M059J (cell line): ENCODE measurements at regions not wholly inside any gene's neighbourhood (a gene's known extent, or its start where the extent isn't known, plus 50 kb on each side); places are given as distances from the start of the nearest gene placed in this dataset.
"Not testable (repeated sequence)": the region's sequence is repeated elsewhere in the genome, so short reads cannot be mapped to it uniquely, and the experiment has no call there.

Source experiments
- DNase-seq: peaks from one replicate; pipeline ENCODE4 v3.0.0-alpha.2; 2012; ENCODE audit warnings: low read depth

DNA sequence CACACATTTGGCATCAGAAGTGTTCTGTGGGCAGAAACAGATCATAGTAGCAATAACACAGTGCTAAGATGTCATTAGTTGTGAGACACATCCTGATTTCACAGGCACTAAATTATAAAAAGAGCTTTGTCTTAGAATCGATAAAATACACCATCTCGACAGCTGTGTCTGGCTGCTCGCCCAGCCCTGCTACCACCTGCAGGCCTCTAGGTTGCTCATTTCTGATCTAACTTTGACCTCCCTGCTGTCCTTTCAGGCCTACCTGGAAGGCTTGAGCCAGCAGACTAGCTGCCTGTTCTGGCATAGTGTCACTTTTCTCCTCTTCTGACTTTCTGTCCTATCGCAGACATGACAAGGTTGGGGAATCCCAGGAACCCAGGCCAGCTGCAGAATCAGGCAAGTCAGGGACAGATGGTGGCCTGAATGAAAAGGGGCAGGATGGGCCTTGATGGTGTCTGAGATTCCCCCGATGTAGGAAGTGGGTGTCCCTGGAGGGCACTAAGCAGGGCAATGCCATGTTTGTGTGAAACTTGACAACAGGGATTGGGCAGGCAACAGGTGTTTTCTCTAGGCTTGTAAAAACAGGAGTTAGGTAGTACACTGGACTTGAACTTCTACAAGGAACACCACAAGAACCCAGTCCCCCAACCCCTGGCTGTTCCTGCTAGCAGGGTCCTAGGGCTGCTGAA is 66.6 kb upstream of the RHOU start:
- DNase-seq, result no peak

DNA sequence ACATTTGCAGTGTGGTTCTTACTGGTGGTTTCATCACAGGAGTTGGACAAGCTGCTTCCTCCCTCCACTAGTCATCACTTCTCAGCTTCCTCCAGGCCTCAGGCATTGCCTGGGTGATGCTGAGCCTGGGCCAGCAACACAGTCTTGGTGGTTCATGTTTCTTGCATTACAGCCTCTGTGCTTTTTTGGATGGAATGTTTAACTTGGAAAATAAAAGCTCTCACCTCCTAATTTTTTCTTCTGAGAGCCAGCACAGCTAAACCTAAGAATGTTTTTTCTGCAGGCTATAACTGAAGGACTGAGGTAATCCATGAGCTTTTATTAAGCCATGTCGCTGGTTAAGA is 66.1 kb upstream of the RHOU start:
- DNase-seq, result no peak

DNA sequence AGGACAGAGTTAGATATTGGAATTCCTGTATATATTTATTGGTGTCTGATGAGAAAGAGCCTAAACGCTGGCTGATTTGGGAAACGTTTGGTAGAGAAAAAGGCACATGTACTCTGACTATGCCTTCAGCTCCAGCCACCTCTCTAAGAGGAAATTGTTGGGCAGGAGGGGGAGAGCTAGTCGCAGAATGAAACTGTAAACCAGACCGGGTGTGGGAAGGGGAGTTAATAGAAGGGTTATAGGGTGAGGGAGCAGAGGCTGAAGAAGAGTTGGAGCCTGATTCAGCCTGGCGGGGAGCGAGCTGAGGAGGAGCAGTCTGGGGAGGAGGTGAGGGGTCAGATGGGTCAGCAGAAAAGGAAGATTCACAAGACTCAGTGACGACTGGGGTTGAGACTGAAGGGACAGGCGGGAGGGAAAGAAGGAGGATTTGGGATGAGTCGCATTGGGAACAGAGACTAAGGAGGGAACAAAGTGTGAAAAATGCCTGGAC is 54.2 kb upstream of the RHOU start:
- DNase-seq, result not testable (repeated sequence)

GRCh38 chr1:228683428-228683827 is 51.9 kb upstream of the RHOU start:
- no peak for DNase-seq

DNA sequence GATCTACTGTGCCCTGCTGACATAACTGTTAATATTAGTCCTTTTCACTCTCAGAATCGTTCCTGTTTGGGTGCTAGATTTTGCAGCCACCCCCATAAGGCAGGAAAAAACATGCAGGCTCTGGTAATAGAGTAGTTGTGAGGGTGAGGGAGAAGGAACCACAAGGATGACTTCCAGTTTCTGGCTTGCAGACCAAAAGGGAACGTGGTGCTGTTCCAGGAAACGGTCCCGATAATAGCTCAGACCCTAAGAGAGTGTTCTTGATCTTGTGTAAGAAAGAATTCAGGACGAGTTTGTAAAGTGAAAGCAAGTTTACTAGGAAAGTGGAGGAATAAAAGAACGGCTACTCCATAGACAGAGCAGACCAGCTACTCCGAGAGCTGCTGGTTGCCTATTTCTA is 50.7 kb upstream of the RHOU start:
- DNase-seq, result no peak

GRCh38 chr1:228685081-228685660 is 50.1 kb upstream of the RHOU start:
- DNase-seq, result no peak
